AG09319 (cell line): ENCODE measurements at regions not wholly inside any gene's neighbourhood (a gene's known extent, or its start where the extent isn't known, plus 50 kb on each side); places are given as distances from the start of the nearest gene placed in this dataset.

Experiments used
- DNase-seq: peaks from one replicate; pipeline ENCODE4 v3.0.0-alpha.2; 2010; ENCODE audit warnings: low read depth; ENCODE audit errors: extremely low read depth
- CTCF ChIP-seq: IDR thresholded peaks from 2 replicates; pipeline ENCODE4 v1.5.1; 2011; ENCODE audit warnings: low read depth, mild to moderate bottlenecking, inconsistent platforms, low read length, moderate library complexity

DNA sequence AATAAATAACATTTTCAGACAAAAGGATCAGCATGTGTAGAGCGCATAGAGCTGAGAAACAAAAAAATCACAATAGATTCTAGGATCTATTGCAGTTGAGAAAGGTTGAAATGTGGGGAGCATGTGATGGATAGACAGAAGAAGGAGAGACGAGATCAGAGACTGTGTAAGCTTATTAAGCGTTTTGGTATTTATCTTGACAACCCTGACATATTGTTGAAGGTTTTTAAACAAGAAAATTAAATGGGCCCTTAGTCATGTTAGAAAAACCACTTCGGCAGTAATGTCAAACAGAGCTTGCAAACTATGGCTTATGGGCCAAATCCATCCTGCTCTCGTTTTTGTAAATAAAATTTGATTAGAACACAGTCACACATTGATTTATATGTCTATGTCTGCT is 200.5 kb upstream of the KLF4 start:
- TF ChIP-seq CTCF, result no peak
- DNase-seq, result no peak

GRCh38 chr9:107688728-107689127 is 199.2 kb upstream of the KLF4 start:
- no peak for TF ChIP-seq CTCF
- no peak for DNase-seq

DNA sequence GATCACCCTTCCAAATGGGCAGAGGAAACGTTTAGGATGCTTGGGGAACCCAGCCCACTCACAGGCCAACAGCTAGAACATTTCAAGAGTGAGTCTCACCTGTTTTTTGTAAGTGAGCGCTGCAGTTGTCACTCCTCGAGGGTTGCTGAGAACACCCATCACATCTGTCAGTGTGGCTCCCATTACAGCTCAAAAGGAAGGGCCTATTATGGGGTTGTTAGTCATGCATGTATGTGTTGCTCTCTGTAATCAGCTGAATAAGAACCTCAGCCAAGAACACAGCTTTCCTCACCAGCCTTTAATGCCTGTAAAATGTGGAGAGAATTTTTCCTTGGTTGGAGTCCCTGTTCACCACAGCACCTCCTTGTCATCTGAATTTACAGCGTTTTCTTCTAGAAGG is 196.3 kb upstream of the KLF4 start:
- TF ChIP-seq CTCF, result no peak
- DNase-seq, result no peak

- TF ChIP-seq CTCF, result no peak
- DNase-seq, result no peak
These were observed 195.8 kb upstream of the KLF4 start for GRCh38 chr9:107685376-107685775.

- no peak for DNase-seq
- TF ChIP-seq CTCF, result no peak
These were observed 194.7 kb upstream of the KLF4 start for GRCh38 chr9:107684224-107684623.

DNA sequence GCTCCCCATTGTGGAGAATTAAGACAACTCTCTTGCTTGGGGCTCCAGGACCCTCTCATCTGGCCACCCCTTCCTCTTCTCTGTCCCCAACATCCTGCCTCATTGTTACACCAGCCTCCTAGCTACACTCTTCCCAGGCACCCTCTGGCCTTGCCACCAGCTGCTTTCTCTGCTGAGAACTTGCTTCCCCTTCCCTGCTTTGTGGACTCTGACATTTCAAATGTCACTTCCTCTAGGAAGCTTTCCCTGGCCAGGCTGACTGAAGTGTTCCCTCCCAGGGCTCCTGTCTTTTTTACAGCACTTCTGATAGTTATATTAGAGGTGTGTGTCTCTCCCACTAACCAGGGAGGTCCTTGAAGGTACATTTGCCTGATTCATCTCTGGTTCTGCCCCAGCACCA is 194.0 kb upstream of the KLF4 start:
- TF ChIP-seq CTCF, result no peak
- DNase-seq, result no peak

DNA sequence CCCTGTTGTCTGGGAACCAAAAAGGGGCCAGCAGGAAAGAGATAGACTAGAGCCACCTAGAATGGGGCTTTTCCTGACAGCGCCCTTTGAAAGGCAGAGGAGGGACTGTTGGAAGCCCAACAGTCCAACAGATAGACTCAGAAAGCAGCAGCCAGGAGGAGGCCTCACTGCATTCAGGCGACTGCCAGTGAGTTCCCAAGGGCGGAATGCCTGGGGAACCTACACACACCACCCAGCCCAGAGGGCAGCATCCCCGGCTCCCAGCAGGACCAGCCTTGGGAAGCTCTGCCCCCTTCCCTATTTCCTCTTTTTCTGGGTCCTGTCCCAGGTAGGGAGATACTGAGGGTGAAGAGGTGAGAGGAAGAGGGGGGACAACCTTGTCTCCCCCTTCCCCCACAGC is 192.4 kb upstream of the KLF4 start:
- no peak for TF ChIP-seq CTCF
- no peak for DNase-seq
